ENCODE measurements at regions not wholly inside any gene's neighbourhood (a gene's known extent, or its start where the extent isn't known, plus 50 kb on each side); places are given as distances from the start of the nearest gene placed in this dataset.

DNA sequence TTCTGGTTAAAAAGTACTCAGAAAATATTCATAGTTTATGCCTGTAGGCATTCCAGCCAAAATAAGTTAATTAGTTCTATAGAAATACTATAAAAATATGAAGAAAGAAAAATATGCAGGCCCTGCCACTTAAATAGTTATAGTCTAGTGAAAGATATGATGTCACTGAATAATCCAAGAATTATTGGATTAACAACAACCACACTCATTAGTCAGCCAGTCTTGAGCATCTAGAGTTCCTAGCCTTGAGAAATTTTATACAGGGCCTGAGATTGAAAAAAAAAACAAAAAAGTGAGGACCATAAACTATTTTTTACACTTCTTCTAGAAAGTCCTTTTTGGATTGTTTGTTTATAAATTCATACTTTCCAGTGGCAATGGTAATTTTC, 823.0 kb downstream of the FAT4 start:
- Histone ChIP-seq H3K4me1 (ENCODE audit: control insufficient read depth, insufficient read depth, low read length) (no peaks in the 10 kb centered on the region), H3K27ac (ENCODE audit: low read length) (no peak overlapping the region), H3K4me3 (ENCODE audit: low read length) (no peak overlapping the region), H3K36me3 (ENCODE audit: control insufficient read depth, insufficient read depth, low read length) (no peaks in the 10 kb centered on the region), H3K9me3 (replicated peaks; ENCODE audit: control insufficient read depth, low read depth, low read length) (peaks cover 2% of the 10 kb centered on the region), H3K27me3 (ENCODE audit: control insufficient read depth, insufficient read depth, low read length) (no peaks in the 10 kb centered on the region)
- DNase-seq: no peak

DNA sequence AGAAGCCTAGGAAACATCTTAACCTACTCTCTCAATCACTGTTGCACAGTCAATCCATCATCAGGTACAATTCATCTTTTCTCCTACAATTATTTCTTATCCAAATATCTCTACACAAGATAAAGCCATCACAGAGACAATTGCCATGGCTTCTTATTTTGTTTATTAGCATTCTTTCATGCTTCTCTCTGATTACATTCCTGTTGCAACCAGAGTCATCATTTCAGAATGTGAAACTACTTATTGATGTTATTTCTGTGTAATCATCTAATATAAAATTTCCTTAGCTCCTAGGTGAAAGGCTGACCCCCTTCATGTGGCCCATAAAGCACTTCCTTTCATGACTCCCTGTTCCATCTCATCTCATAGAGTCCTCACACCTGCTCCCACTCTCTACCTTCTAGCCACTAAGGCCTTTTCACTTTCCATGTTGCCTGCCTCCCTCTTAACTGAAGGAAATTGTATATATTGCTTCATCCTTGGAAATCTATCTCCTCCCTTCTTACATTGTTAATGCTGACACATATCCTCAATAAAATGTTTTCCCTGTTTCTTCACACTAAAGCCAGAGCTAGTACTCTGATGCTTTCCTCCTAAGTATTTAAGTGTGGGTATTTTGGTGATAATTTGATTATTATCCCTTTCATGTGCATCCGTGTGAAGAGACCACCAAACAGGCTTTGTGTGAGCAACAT, 829.9 kb downstream of the FAT4 start:
- no peaks in the 10 kb centered on the region for H3K4me1 ChIP-seq (ENCODE audit: control insufficient read depth, insufficient read depth, low read length)
- H3K27me3 ChIP-seq (ENCODE audit: control insufficient read depth, insufficient read depth, low read length): no peaks in the 10 kb centered on the region
- H3K9me3 ChIP-seq (replicated peaks; ENCODE audit: control insufficient read depth, low read depth, low read length): no peaks in the 10 kb centered on the region
- WGBS (ENCODE audit: insufficient coverage): 100% methylated on average over 1 of the region's 1 CpG
- no peak overlapping the region for H3K27ac ChIP-seq (ENCODE audit: low read length)
- no peak overlapping the region for H3K4me3 ChIP-seq (ENCODE audit: low read length)
- no peaks in the 10 kb centered on the region for H3K36me3 ChIP-seq (ENCODE audit: control insufficient read depth, insufficient read depth, low read length)
- no peak for DNase-seq

DNA sequence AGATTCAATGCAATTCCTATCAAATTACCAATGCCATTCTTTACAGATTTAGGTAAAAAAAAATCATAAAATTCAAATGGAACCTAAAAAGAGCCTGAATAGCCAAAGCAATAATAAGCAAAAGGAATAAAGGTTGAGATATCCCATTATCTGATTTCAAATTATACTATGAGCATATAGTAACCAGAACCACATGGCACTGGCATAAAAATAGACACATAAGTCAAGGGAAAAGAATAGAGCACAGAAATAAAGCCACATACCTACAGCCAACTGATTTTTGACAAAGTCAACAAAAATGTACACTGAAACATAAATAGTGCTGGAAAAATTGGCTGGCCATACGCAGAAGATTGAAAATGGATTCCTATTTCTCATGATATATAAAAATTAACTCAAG, 853.7 kb downstream of the FAT4 start:
- Histone ChIP-seq H3K4me3 (ENCODE audit: low read length) (no peak overlapping the region), H3K27ac (ENCODE audit: low read length) (no peak overlapping the region), H3K36me3 (ENCODE audit: control insufficient read depth, insufficient read depth, low read length) (no peaks in the 10 kb centered on the region), H3K27me3 (ENCODE audit: control insufficient read depth, insufficient read depth, low read length) (no peaks in the 10 kb centered on the region), H3K4me1 (ENCODE audit: control insufficient read depth, insufficient read depth, low read length) (no peaks in the 10 kb centered on the region), H3K9me3 (replicated peaks; ENCODE audit: control insufficient read depth, low read depth, low read length) (no peaks in the 10 kb centered on the region)
- DNase-seq: no peak
- no CpG with 5 or more reads among the region's 1 CpG for WGBS (ENCODE audit: insufficient coverage)

DNA sequence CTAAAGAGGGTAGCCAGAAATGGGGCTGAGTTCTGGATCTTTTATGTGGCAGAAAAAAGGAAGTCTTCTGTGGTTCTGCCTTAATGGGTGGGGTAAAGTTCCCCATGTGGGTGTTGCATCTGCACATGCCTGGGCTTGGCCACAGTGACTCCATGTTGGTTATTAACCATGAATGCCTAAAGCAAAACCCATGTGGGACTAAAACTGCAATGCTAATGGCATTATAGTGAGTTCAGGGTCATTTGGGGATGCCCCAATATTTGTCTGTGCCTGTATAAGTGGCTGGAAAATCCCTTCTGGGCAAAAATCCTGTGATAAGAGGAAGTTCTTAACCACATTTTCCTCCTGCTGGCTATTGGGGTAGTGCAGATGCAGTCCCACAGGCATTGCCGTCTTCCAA, 857.4 kb downstream of the FAT4 start:
- H3K36me3 ChIP-seq (ENCODE audit: control insufficient read depth, insufficient read depth, low read length): no peaks in the 10 kb centered on the region
- H3K4me3 ChIP-seq (ENCODE audit: low read length): no peak overlapping the region
- DNase-seq: no peak
- H3K4me1 ChIP-seq (ENCODE audit: control insufficient read depth, insufficient read depth, low read length): no peaks in the 10 kb centered on the region
- 50% methylated on average over 1 of the region's 1 CpG for WGBS (ENCODE audit: insufficient coverage)
- no peak overlapping the region for H3K27ac ChIP-seq (ENCODE audit: low read length)
- no peaks in the 10 kb centered on the region for H3K9me3 ChIP-seq (replicated peaks; ENCODE audit: control insufficient read depth, low read depth, low read length)
- H3K27me3 ChIP-seq (ENCODE audit: control insufficient read depth, insufficient read depth, low read length): no peaks in the 10 kb centered on the region

DNA sequence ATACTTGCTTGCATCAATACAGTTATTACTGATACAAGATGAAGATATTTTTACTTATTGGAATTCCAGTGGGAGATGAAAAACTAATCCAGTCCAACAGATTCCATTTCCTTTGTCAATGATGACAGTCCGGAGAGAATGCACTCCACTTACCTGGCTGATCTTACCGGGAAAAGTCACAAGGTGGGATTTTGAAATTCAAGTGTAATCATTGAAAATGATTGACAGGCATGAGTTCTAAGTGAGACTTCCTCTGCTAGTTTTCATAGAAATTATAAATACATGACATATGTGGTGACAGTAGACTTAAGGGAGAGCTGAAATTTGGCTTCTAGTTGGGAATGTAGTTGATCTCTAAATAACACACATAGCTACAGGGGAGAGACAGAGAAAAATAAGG, 859.9 kb downstream of the FAT4 start:
- WGBS (ENCODE audit: insufficient coverage): no CpG with 5 or more reads among the region's 2 CpGs
- Histone ChIP-seq H3K9me3 (replicated peaks; ENCODE audit: control insufficient read depth, low read depth, low read length) (no peaks in the 10 kb centered on the region), H3K36me3 (ENCODE audit: control insufficient read depth, insufficient read depth, low read length) (no peaks in the 10 kb centered on the region), H3K27me3 (ENCODE audit: control insufficient read depth, insufficient read depth, low read length) (no peaks in the 10 kb centered on the region), H3K4me1 (ENCODE audit: control insufficient read depth, insufficient read depth, low read length) (no peaks in the 10 kb centered on the region), H3K4me3 (ENCODE audit: low read length) (no peak overlapping the region), H3K27ac (ENCODE audit: low read length) (no peak overlapping the region)
- DNase-seq: no peak

DNA sequence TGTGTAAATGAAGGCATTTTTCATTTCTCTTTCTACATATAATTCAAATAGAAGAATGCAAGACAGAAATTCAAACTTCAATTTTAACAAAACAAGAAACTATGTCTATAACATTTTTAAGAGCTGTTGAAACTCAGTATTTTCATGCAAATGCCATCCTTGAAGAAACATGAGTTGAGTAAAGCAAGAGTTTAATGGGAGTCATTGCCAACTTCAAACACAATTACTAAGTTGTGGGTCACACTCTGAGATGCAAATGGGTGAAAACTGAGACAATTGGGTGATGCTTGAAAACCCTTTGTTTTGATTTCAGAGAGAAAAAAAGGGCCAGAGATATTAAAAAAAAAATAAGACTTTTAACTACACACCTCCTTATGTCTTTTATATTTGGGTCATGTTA, 865.9 kb downstream of the FAT4 start:
- no peaks in the 10 kb centered on the region for H3K4me1 ChIP-seq (ENCODE audit: control insufficient read depth, insufficient read depth, low read length)
- no peaks in the 10 kb centered on the region for H3K36me3 ChIP-seq (ENCODE audit: control insufficient read depth, insufficient read depth, low read length)
- H3K27me3 ChIP-seq (ENCODE audit: control insufficient read depth, insufficient read depth, low read length): no peaks in the 10 kb centered on the region
- no peak overlapping the region for H3K4me3 ChIP-seq (ENCODE audit: low read length)
- no peak overlapping the region for H3K27ac ChIP-seq (ENCODE audit: low read length)
- no peaks in the 10 kb centered on the region for H3K9me3 ChIP-seq (replicated peaks; ENCODE audit: control insufficient read depth, low read depth, low read length)
- no peak for DNase-seq

DNA sequence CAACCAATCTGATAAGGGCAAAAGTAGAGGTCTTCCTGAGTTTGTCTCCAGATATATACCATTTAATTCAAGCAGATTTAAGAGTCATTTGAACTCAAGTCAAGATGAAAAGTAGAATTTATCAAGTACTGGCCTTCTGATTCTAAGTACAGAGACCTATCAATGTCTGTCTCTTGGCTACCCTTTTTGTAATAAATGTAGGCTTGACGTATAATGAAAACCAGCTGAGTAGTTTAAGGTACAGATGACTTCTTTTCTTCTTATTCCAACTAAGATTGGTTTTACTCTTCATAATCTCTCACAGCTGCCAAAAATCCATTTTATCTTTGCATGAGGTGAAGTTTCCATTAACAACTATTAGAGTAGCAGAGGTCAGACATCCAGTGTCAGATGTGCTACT, 867.6 kb downstream of the FAT4 start:
- H3K4me3 ChIP-seq (ENCODE audit: low read length): no peak overlapping the region
- DNase-seq: peak; percentile 45
- WGBS (ENCODE audit: insufficient coverage): no CpG with 5 or more reads among the region's 1 CpG
- no peaks in the 10 kb centered on the region for H3K9me3 ChIP-seq (replicated peaks; ENCODE audit: control insufficient read depth, low read depth, low read length)
- no peaks in the 10 kb centered on the region for H3K4me1 ChIP-seq (ENCODE audit: control insufficient read depth, insufficient read depth, low read length)
- no peaks in the 10 kb centered on the region for H3K36me3 ChIP-seq (ENCODE audit: control insufficient read depth, insufficient read depth, low read length)
- no peak overlapping the region for H3K27ac ChIP-seq (ENCODE audit: low read length)
- no peaks in the 10 kb centered on the region for H3K27me3 ChIP-seq (ENCODE audit: control insufficient read depth, insufficient read depth, low read length)

DNA sequence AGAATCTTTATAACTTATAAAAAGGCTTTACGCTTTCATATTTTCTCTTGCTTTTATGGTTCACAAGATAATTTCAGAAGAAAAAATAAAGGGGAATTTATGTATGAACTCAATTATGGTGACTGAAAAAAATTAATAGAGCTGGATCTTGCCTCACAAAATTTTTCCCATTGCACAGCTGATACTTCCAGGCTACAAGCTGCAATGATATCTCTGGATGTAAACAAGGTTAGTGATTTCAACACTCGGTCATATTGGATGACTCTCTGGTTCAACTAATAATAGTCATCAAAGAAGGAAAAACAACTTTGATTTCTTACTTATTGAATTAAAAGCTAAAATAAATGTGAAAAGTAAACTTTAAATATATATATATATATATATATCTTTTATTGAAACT, 868.0 kb downstream of the FAT4 start:
- Histone ChIP-seq H3K36me3 (ENCODE audit: control insufficient read depth, insufficient read depth, low read length) (no peaks in the 10 kb centered on the region), H3K27ac (ENCODE audit: low read length) (no peak overlapping the region), H3K9me3 (replicated peaks; ENCODE audit: control insufficient read depth, low read depth, low read length) (no peaks in the 10 kb centered on the region), H3K27me3 (ENCODE audit: control insufficient read depth, insufficient read depth, low read length) (no peaks in the 10 kb centered on the region), H3K4me3 (ENCODE audit: low read length) (no peak overlapping the region), H3K4me1 (ENCODE audit: control insufficient read depth, insufficient read depth, low read length) (no peaks in the 10 kb centered on the region)
- no peak for DNase-seq
- WGBS (ENCODE audit: insufficient coverage): no CpG with 5 or more reads among the region's 2 CpGs

DNA sequence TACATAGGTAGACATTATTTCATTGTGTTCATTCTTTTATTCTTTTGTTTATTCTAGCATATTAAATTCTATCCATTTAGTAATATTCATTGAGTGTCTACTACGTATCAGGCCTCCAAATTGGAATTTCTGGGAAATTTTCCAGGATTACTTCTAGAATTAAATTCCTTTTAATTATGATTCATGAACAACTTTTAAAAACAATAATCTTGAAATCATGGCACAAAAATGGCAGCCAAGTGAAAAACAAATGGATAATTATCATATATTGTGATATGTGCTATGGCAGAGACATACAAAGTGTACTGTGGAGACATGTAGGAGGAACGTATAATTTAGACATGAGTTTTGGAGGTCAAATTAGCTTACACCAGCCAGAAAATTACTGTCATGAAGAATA, 868.5 kb downstream of the FAT4 start:
- no peaks in the 10 kb centered on the region for H3K4me1 ChIP-seq (ENCODE audit: control insufficient read depth, insufficient read depth, low read length)
- no peaks in the 10 kb centered on the region for H3K9me3 ChIP-seq (replicated peaks; ENCODE audit: control insufficient read depth, low read depth, low read length)
- H3K27ac ChIP-seq (ENCODE audit: low read length): no peak overlapping the region
- DNase-seq: no peak
- no peak overlapping the region for H3K4me3 ChIP-seq (ENCODE audit: low read length)
- WGBS (ENCODE audit: insufficient coverage): no CpG with 5 or more reads among the region's 2 CpGs
- H3K36me3 ChIP-seq (ENCODE audit: control insufficient read depth, insufficient read depth, low read length): no peaks in the 10 kb centered on the region
- no peaks in the 10 kb centered on the region for H3K27me3 ChIP-seq (ENCODE audit: control insufficient read depth, insufficient read depth, low read length)

DNA sequence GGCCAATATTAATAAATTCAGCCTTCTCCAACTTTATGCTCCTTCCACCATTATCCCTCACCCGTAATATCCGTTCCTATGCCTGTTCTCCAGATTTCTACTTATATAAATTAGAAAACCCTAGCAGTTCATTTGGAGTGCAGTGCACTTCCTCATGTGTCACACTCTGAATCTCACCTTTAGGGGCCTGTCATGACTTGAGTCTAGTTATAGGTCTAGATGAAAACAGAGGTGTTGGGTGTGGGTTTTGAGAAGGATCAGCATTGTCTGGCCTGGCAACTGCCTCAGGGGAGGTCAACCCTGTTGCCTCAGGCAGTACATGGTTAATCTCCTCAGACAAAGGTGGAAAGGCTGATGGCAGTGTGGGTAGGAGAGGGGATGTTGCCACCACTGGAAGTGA, 876.8 kb downstream of the FAT4 start:
- H3K4me1 ChIP-seq (ENCODE audit: control insufficient read depth, insufficient read depth, low read length): no peaks in the 10 kb centered on the region
- no peak for DNase-seq
- no peak overlapping the region for H3K4me3 ChIP-seq (ENCODE audit: low read length)
- no peaks in the 10 kb centered on the region for H3K27me3 ChIP-seq (ENCODE audit: control insufficient read depth, insufficient read depth, low read length)
- no CpG with 5 or more reads among the region's 2 CpGs for WGBS (ENCODE audit: insufficient coverage)
- H3K9me3 ChIP-seq (replicated peaks; ENCODE audit: control insufficient read depth, low read depth, low read length): no peaks in the 10 kb centered on the region
- H3K27ac ChIP-seq (ENCODE audit: low read length): no peak overlapping the region
- H3K36me3 ChIP-seq (ENCODE audit: control insufficient read depth, insufficient read depth, low read length): no peaks in the 10 kb centered on the region

DNA sequence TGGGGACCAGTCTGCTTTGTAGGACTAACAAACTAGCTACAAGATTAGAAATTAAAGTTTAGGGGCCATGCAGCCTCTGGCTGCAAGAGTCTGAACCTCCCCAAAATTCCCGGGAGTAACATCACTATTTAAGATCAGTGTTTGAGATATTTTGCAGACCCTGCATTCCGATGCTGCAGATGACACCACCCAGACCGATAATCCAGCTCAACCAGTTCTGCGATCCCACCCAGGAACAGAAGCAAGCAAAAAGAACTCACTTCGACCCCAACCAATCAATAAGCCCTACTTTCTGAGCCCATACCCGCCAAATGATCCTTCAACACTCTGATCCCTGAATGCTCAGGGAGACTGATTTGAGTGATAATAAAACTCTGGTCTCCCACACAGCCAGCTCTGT, 877.8 kb downstream of the FAT4 start:
- no CpG with 5 or more reads among the region's 6 CpGs for WGBS (ENCODE audit: insufficient coverage)
- H3K36me3 ChIP-seq (ENCODE audit: control insufficient read depth, insufficient read depth, low read length): no peaks in the 10 kb centered on the region

More for the DNA sequence above, 877.8 kb downstream of the FAT4 start:
- H3K4me3 ChIP-seq (ENCODE audit: low read length): no peak overlapping the region
- H3K27me3 ChIP-seq (ENCODE audit: control insufficient read depth, insufficient read depth, low read length): no peaks in the 10 kb centered on the region
- H3K27ac ChIP-seq (ENCODE audit: low read length): no peak overlapping the region
- no peaks in the 10 kb centered on the region for H3K4me1 ChIP-seq (ENCODE audit: control insufficient read depth, insufficient read depth, low read length)
- DNase-seq: no peak
- no peaks in the 10 kb centered on the region for H3K9me3 ChIP-seq (replicated peaks; ENCODE audit: control insufficient read depth, low read depth, low read length)
